D721Med (cell line): ENCODE measurements at regions not wholly inside any gene's neighbourhood (a gene's known extent, or its start where the extent isn't known, plus 50 kb on each side); places are given as distances from the start of the nearest gene placed in this dataset.

Experiments
- DNase-seq: peaks from one replicate; pipeline ENCODE4 v3.0.0; 2011; ENCODE audit warnings: low spot score; ENCODE audit not compliant: insufficient read length
- FAIRE-seq: peaks from 2 replicates; lab custom pipeline; 2011; peaks lifted over from hg19 to GRCh38; lab: Jason Lieb, UNC
- CTCF ChIP-seq: IDR thresholded peaks from 2 replicates; pipeline ENCODE4 v1.5.1; 2012; ENCODE audit warnings: mild to moderate bottlenecking, control low read depth; ENCODE audit not compliant: insufficient read depth; ENCODE audit errors: missing control alignments

DNA sequence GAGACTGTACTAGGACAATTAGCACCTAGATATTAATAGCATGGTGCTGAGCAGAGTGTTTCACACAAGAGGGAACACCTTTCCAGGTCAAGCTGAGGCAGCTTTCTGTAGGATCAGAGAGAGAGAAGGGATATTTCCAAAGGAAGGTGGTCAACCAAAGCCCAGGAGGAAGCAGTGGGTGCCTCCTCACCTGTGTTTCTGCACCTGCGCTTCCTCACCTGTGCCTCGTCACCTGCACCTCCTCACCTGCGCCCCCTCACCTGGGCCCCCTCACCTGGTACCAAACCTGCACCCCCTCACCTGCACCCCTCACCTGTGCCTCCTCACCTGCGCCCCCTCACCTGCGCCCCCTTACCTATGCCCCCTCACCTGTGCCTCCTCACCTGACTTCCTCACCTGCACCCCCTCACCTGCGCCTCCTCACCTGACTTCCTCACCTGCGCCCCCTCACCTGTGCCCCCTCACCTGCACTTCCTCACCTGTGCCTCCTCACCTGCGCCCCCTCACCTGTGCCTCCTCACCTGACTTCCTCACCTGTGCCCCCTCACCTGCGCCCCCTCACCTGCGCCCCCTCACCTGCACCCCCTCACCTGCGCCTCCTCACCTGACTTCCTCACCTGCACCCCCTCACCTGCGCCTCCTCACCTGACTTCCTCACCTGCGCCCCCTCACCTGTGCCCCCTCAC, 67.9 kb downstream of the TTLL2 start:
- FAIRE-seq = no peak
- TF ChIP-seq CTCF = no peak
- no peak for DNase-seq

DNA sequence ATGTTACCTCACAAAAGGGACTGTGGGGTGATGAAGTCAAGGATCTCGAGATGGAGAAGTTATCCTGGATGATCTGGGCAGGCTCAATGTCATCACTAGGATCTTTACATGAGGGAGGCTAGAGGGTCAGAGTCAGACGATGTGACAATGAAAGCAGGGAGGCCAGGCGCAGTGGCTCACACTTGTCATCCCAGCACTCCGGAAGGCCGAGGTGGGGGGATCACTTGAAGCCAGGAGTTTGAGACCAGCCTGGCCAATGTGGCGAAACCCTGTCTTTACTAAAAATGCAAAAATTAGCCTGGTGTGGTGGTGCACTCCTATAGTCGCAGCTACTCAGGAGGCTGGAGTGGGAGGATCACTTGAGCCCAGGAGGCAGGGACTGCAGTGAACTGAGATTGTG, 68.8 kb downstream of the TTLL2 start:
- DNase-seq (no peak), FAIRE-seq (no peak)
- TF ChIP-seq CTCF = no peak

GRCh38 chr6:167394339-167394738, 69.5 kb downstream of the TTLL2 start:
- no peak for TF ChIP-seq CTCF
- FAIRE-seq (no peak), DNase-seq (no peak)

- no peak for TF ChIP-seq CTCF
- DNase-seq (no peak), FAIRE-seq (no peak)
Measured at GRCh38 chr6:167394820-167395219, 69.9 kb downstream of the TTLL2 start.

- DNase-seq (no peak), FAIRE-seq (no peak)
Measured at GRCh38 chr6:167396068-167396658, 71.3 kb downstream of the TTLL2 start.

GRCh38 chr6:167396659-167397490, 72.0 kb downstream of the TTLL2 start:
- no peak for FAIRE-seq
- no peak for DNase-seq
- no peak for TF ChIP-seq CTCF

More at GRCh38 chr6:167396068-167396658, 71.3 kb downstream of the TTLL2 start:
- no peak for TF ChIP-seq CTCF

GRCh38 chr6:167397712-167398111, 72.8 kb downstream of the TTLL2 start:
- no peak for DNase-seq
- TF ChIP-seq CTCF = no peak
- no peak for FAIRE-seq
